GM13976 (cell line): ENCODE measurements at regions not wholly inside any gene's neighbourhood (a gene's known extent, or its start where the extent isn't known, plus 50 kb on each side); places are given as distances from the start of the nearest gene placed in this dataset.

Source experiments
- DNase-seq: peaks from one replicate; pipeline ENCODE4 v3.0.0; 2012; ENCODE audit warnings: low spot score
- in situ Hi-C: fragments of 300-500 bp; cut with MboI; formaldehyde crosslinking; loops from one replicate; pipeline ENCODE4 v1.12.0; 2022; ENCODE audit warnings: low sequenced_read_pairs, mixed read lengths, inconsistent platforms; ENCODE audit not compliant: unreplicated experiment
- TF ChIP-seq, protein P1 (sequence below): IDR thresholded peaks from 2 replicates; pipeline ENCODE4 v1.5.1; 2012; ENCODE audit warnings: borderline replicate concordance, mild to moderate bottlenecking; ENCODE audit not compliant: insufficient read depth; ENCODE audit errors: extremely low read depth, missing control alignments, control extremely low read depth

- in situ Hi-C loops: no loop called here
- TF ChIP-seq, protein P1, sequence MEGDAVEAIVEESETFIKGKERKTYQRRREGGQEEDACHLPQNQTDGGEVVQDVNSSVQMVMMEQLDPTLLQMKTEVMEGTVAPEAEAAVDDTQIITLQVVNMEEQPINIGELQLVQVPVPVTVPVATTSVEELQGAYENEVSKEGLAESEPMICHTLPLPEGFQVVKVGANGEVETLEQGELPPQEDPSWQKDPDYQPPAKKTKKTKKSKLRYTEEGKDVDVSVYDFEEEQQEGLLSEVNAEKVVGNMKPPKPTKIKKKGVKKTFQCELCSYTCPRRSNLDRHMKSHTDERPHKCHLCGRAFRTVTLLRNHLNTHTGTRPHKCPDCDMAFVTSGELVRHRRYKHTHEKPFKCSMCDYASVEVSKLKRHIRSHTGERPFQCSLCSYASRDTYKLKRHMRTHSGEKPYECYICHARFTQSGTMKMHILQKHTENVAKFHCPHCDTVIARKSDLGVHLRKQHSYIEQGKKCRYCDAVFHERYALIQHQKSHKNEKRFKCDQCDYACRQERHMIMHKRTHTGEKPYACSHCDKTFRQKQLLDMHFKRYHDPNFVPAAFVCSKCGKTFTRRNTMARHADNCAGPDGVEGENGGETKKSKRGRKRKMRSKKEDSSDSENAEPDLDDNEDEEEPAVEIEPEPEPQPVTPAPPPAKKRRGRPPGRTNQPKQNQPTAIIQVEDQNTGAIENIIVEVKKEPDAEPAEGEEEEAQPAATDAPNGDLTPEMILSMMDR: no peak
Observed at GRCh38 chr3:166302331-166302730, 465.1 kb upstream of the BCHE start.

DNA sequence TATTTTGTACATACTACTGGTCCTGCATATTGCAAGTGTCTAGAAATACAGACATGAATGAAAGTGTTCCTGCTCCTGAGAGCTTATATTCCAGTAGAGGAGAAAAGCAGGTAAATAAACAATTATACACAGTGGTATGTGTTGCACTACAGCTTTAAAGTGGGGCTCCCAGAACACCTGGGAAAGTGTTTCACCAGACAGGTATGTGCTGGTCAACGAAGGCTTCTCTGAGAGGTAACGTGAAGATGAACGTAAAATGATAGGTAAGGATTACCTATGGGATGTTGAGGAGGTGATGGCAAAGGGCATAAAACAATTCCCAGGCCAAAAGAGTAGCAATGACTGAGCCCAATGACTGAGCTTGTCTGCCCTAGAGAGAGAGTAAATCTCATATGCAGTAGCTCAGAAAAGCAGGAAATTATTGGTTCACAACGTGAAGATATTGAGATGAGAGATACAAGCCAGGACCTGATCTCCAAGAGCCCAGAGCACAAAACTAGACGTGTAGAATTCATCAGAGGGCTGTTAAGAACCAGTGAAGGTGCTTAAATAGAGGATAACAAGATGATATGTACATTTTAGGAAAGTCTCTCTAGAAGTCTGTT, 459.1 kb upstream of the BCHE start:
- no peak for DNase-seq
- in situ Hi-C loops: no loop called here
- TF ChIP-seq, protein P1: no peak

More at GRCh38 chr3:166302331-166302730, 465.1 kb upstream of the BCHE start:
- DNase-seq: no peak

DNA sequence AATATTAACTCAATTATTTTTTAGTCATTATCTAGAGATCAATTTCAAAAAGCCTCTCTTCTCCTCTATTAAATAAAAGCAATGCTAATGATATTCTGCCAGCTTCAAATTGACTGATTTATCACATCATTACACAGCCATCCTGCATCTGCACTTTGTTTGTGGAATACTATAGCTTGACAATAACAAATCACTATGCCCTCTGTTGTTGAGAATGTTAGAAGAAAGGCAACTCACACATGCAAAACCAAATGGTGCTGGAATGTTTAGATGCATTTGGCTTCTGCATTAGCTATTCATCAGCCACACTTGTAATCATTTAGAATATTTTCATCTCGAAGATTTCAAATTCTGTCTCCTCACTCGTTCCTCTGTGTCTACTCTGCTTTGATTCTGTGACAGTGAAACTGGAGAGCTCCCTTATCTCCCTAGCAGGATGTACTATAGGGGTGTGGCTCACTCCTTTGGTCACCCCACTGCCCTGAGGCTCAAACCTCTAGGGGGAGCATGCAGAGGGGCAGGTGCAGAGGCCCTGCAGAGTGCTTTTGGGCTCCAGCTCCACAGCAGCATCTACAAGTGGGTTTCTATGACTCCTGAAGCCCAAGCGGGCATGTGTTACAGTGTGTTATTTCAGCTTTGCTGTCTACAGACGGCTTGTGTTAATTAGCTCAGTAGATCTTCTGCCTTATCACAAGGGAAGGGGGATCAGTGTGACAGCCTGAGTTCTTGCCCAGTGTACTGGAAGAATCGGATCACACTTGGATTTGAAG, 454.1 kb upstream of the BCHE start:
- TF ChIP-seq, protein P1: no peak
- in situ Hi-C loops: no loop called here
- no peak for DNase-seq

GRCh38 chr3:166285001-166285400, 447.8 kb upstream of the BCHE start:
- in situ Hi-C loops: no loop called here
- TF ChIP-seq, protein P1: no peak
- no peak for DNase-seq

GRCh38 chr3:166283840-166284239, 446.6 kb upstream of the BCHE start:
- no peak for DNase-seq
- in situ Hi-C loops: no loop called here
- TF ChIP-seq, protein P1: no peak

GRCh38 chr3:166282931-166283330, 445.7 kb upstream of the BCHE start:
- TF ChIP-seq, protein P1: no peak
- DNase-seq: no peak

More at GRCh38 chr3:166282931-166283330, 445.7 kb upstream of the BCHE start:
- in situ Hi-C loops: no loop called here
